SJCRH30 (cell line): ENCODE measurements at regions not wholly inside any gene's neighbourhood (a gene's known extent, or its start where the extent isn't known, plus 50 kb on each side); places are given as distances from the start of the nearest gene placed in this dataset.

Source experiments
- DNase-seq, 2 experiments: peaks; one replicate each; pipeline ENCODE4 v3.0.0-alpha.2; 2015 to 2020
- H3K27ac ChIP-seq: fragments of 250-450 bp; sonication (Bioruptor Pico); 2 replicates; pipeline ENCODE4 v1.5.1; 2020; ENCODE audit warnings: mild to moderate bottlenecking, moderate library complexity
- H3K27me3 ChIP-seq: fragments of 250-450 bp; sonication (Bioruptor Pico); 2 replicates; pipeline ENCODE4 v1.5.1; 2020; ENCODE audit warnings: mild to moderate bottlenecking, moderate library complexity
- H3K36me3 ChIP-seq: fragments of 250-450 bp; sonication (Bioruptor Pico); 2 replicates; pipeline ENCODE4 v1.5.1; 2020; ENCODE audit warnings: mild to moderate bottlenecking, moderate library complexity
- H3K4me1 ChIP-seq: fragments of 250-450 bp; sonication (Bioruptor Pico); 2 replicates; pipeline ENCODE4 v1.5.1; 2020; ENCODE audit warnings: mild to moderate bottlenecking, moderate library complexity
- H3K4me3 ChIP-seq: fragments of 250-450 bp; sonication (Bioruptor Pico); 2 replicates; pipeline ENCODE4 v1.5.1; 2020; ENCODE audit warnings: mild to moderate bottlenecking, moderate library complexity
- H3K9me3 ChIP-seq: fragments of 250-450 bp; sonication (Bioruptor Pico); replicated peaks from 2 replicates; pipeline ENCODE4 v1.5.1; 2020; ENCODE audit warnings: mild to moderate bottlenecking, moderate library complexity

GRCh38 chr16:87057211-87057881 lies 259.8 kb downstream of the C16orf95 start:
- H3K36me3 ChIP-seq: no peaks in the 10 kb centered on the region
- no peak overlapping the region for H3K27ac ChIP-seq
- H3K9me3 ChIP-seq: no peaks in the 10 kb centered on the region
- no peak overlapping the region for H3K4me3 ChIP-seq
- H3K4me1 ChIP-seq: no peaks in the 10 kb centered on the region
- DNase-seq: peak in 1 of 2 experiments; percentile 41
- no peaks in the 10 kb centered on the region for H3K27me3 ChIP-seq

- DNase-seq: no peak
- no peaks in the 10 kb centered on the region for H3K4me1 ChIP-seq
- H3K4me3 ChIP-seq: no peak overlapping the region
- H3K36me3 ChIP-seq: no peaks in the 10 kb centered on the region
- H3K9me3 ChIP-seq: no peaks in the 10 kb centered on the region
- H3K27me3 ChIP-seq: no peaks in the 10 kb centered on the region
- H3K27ac ChIP-seq: no peak overlapping the region
Measured at GRCh38 chr16:87057951-87058560, 259.1 kb downstream of the C16orf95 start.

- Histone ChIP-seq H3K9me3 (no peaks in the 10 kb centered on the region), H3K36me3 (no peaks in the 10 kb centered on the region), H3K4me1 (no peaks in the 10 kb centered on the region), H3K27me3 (no peaks in the 10 kb centered on the region), H3K27ac (no peak overlapping the region), H3K4me3 (no peak overlapping the region)
- no peak for DNase-seq
Measured at GRCh38 chr16:87058728-87059250, 258.4 kb downstream of the C16orf95 start.

GRCh38 chr16:87060034-87060986 lies 256.9 kb downstream of the C16orf95 start:
- Histone ChIP-seq H3K4me1 (no peaks in the 10 kb centered on the region), H3K27me3 (no peaks in the 10 kb centered on the region), H3K36me3 (no peaks in the 10 kb centered on the region), H3K9me3 (no peaks in the 10 kb centered on the region), H3K27ac (no peak overlapping the region), H3K4me3 (no peak overlapping the region)
- peak in 1 of 2 experiments; percentile 47 for DNase-seq

- Histone ChIP-seq H3K27me3 (no peaks in the 10 kb centered on the region), H3K4me3 (no peak overlapping the region), H3K27ac (no peak overlapping the region), H3K4me1 (no peaks in the 10 kb centered on the region), H3K9me3 (no peaks in the 10 kb centered on the region), H3K36me3 (no peaks in the 10 kb centered on the region)
- no peak for DNase-seq
Measured at GRCh38 chr16:87061243-87061920, 255.8 kb downstream of the C16orf95 start.

- no peaks in the 10 kb centered on the region for H3K27me3 ChIP-seq
Measured at GRCh38 chr16:87062569-87063442, 254.4 kb downstream of the C16orf95 start.

GRCh38 chr16:87063543-87063942 lies 253.6 kb downstream of the C16orf95 start:
- Histone ChIP-seq H3K9me3 (no peaks in the 10 kb centered on the region), H3K27ac (no peak overlapping the region), H3K36me3 (no peaks in the 10 kb centered on the region), H3K4me1 (no peaks in the 10 kb centered on the region), H3K4me3 (no peak overlapping the region), H3K27me3 (no peaks in the 10 kb centered on the region)
- no peak for DNase-seq

More at GRCh38 chr16:87062569-87063442, 254.4 kb downstream of the C16orf95 start:
- peak; percentile 61 to 80 for DNase-seq
- Histone ChIP-seq H3K9me3 (no peaks in the 10 kb centered on the region), H3K4me3 (no peak overlapping the region), H3K27ac (no peak overlapping the region), H3K36me3 (no peaks in the 10 kb centered on the region), H3K4me1 (no peaks in the 10 kb centered on the region)

GRCh38 chr16:87064731-87065445 lies 252.3 kb downstream of the C16orf95 start:
- Histone ChIP-seq H3K4me1 (no peaks in the 10 kb centered on the region), H3K36me3 (no peaks in the 10 kb centered on the region), H3K9me3 (no peaks in the 10 kb centered on the region), H3K27ac (no peak overlapping the region), H3K27me3 (no peaks in the 10 kb centered on the region), H3K4me3 (no peak overlapping the region)
- DNase-seq: no peak

GRCh38 chr16:87065446-87066132 lies 251.6 kb downstream of the C16orf95 start:
- no peak overlapping the region for H3K4me3 ChIP-seq
- no peak for DNase-seq
- no peaks in the 10 kb centered on the region for H3K36me3 ChIP-seq
- no peaks in the 10 kb centered on the region for H3K9me3 ChIP-seq
- no peaks in the 10 kb centered on the region for H3K27me3 ChIP-seq
- H3K27ac ChIP-seq: no peak overlapping the region
- H3K4me1 ChIP-seq: no peaks in the 10 kb centered on the region

GRCh38 chr16:87066133-87067002 lies 250.8 kb downstream of the C16orf95 start:
- Histone ChIP-seq H3K36me3 (no peaks in the 10 kb centered on the region), H3K4me1 (no peaks in the 10 kb centered on the region), H3K9me3 (no peaks in the 10 kb centered on the region), H3K27me3 (no peaks in the 10 kb centered on the region), H3K4me3 (no peak overlapping the region), H3K27ac (no peak overlapping the region)
- no peak for DNase-seq

GRCh38 chr16:87067003-87067556 lies 250.1 kb downstream of the C16orf95 start:
- H3K4me3 ChIP-seq: no peak overlapping the region
- H3K36me3 ChIP-seq: no peaks in the 10 kb centered on the region
- no peaks in the 10 kb centered on the region for H3K27me3 ChIP-seq
- DNase-seq: no peak
- H3K9me3 ChIP-seq: no peaks in the 10 kb centered on the region
- H3K4me1 ChIP-seq: no peaks in the 10 kb centered on the region
- no peak overlapping the region for H3K27ac ChIP-seq
